AG10803 (cell line): ENCODE measurements at regions not wholly inside any gene's neighbourhood (a gene's known extent, or its start where the extent isn't known, plus 50 kb on each side); places are given as distances from the start of the nearest gene placed in this dataset.

Source experiments
- DNase-seq: peaks from one replicate; pipeline ENCODE4 v3.0.0; 2010; ENCODE audit warnings: low read depth
- H3K4me3 ChIP-seq: 2 replicates; pipeline ENCODE4 v1.5.1; 2011; ENCODE audit warnings: mild to moderate bottlenecking, low read length, control low read depth
- TF ChIP-seq, protein P1 (sequence below): conservative IDR thresholded peaks from 2 replicates; pipeline ENCODE4 v1.5.1; 2011; ENCODE audit warnings: mild to moderate bottlenecking, low read length, control low read depth, inconsistent platforms

- peak; percentile 6 for DNase-seq
- H3K4me3 ChIP-seq: no peak overlapping the region
- TF ChIP-seq, protein P1, sequence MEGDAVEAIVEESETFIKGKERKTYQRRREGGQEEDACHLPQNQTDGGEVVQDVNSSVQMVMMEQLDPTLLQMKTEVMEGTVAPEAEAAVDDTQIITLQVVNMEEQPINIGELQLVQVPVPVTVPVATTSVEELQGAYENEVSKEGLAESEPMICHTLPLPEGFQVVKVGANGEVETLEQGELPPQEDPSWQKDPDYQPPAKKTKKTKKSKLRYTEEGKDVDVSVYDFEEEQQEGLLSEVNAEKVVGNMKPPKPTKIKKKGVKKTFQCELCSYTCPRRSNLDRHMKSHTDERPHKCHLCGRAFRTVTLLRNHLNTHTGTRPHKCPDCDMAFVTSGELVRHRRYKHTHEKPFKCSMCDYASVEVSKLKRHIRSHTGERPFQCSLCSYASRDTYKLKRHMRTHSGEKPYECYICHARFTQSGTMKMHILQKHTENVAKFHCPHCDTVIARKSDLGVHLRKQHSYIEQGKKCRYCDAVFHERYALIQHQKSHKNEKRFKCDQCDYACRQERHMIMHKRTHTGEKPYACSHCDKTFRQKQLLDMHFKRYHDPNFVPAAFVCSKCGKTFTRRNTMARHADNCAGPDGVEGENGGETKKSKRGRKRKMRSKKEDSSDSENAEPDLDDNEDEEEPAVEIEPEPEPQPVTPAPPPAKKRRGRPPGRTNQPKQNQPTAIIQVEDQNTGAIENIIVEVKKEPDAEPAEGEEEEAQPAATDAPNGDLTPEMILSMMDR: no peak
These were observed 143.2 kb upstream of the GRIA4 start for GRCh38 chr11:105466582-105467228.

DNA sequence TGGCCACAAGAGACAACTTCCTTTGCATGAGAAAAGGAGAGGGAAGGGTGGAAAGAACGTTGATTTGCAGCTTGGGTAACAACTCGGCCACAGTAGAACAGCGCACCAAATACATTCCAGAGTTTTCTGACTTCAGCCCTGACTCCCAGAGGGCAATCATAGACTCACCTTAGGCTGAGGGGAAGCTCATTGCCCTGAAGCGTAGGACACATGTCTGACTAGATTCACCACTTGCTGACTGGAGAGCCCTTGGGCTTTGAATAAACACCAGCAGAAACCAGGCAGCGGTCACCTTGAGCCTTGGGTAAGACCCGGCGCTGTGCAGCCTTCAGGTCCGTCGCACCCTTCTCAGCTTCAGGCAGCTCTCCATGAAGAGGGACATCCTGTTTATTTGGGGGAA, 151.8 kb upstream of the GRIA4 start:
- TF ChIP-seq, protein P1: no peak
- no peak overlapping the region for H3K4me3 ChIP-seq
- no peak for DNase-seq

DNA sequence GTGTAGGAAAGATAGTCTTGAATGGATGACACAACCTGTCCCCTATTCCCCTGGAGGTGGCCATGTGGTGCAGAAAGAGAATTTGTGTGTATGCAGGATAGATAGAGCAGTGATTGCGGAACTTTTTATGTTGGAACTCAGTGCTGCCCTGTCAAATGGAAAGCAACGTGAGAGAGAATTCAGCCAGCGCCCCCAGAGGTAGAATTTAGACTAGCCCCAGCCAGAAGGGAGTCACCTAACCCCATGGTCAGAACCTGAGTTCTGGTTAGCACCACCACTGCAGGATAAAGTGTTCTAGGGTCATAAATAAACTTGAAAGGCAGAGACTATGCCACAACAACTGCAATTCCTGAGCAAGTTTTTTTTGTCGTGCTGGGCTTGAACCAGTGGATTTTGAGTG, 152.9 kb upstream of the GRIA4 start:
- TF ChIP-seq, protein P1: 0 out of 2 replicates have a peak, but pooled peaks have one; percentile 7
- no peak for DNase-seq
- no peak overlapping the region for H3K4me3 ChIP-seq

GRCh38 chr11:105449100-105449734, 160.7 kb upstream of the GRIA4 start:
- H3K4me3 ChIP-seq: no peak overlapping the region
- no peak for DNase-seq
- TF ChIP-seq, protein P1: no peak

DNA sequence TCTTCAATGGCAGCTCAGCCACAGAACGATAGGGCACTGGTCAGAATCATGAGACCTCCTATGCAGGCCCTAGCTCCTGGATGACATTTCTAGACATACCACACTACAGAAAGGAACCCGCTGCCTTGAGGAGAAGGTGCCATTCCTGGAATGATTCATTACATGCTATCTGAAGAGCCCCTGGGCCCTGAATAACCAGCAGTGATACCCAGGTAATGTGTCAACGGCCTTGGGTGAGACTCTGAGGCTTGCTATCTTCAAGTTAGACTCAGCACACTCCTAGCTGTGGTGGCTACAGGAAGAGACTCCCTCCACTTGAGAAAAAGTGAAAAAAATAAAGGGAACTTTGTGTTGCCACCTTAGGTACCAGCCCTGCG, 161.2 kb upstream of the GRIA4 start:
- TF ChIP-seq, protein P1: no peak

GRCh38 chr11:105447936-105448702, 161.8 kb upstream of the GRIA4 start:
- DNase-seq: no peak
- TF ChIP-seq, protein P1: no peak
- no peak overlapping the region for H3K4me3 ChIP-seq

More for the DNA sequence above, 161.2 kb upstream of the GRIA4 start:
- no peak overlapping the region for H3K4me3 ChIP-seq
- no peak for DNase-seq

GRCh38 chr11:105443623-105444022, 166.2 kb upstream of the GRIA4 start:
- DNase-seq: no peak
- no peak overlapping the region for H3K4me3 ChIP-seq
- TF ChIP-seq, protein P1: no peak
